DOHH2 (cell line): ENCODE measurements at regions not wholly inside any gene's neighbourhood (a gene's known extent, or its start where the extent isn't known, plus 50 kb on each side); places are given as distances from the start of the nearest gene placed in this dataset.

Source experiments
- H3F3A ChIP-seq: fragments of 200-600 bp; sonication (generic), shearing (Covaris generic); 2 replicates; pipeline ENCODE4 v1.6.0; 2016; ENCODE audit warnings: antibody characterized with exemption, mild to moderate bottlenecking; ENCODE audit not compliant: control insufficient read depth, insufficient read depth
- H3K27ac ChIP-seq: fragments of 200-600 bp; sonication (generic); 2 replicates; pipeline ENCODE4 v1.5.1; 2014; ENCODE audit warnings: low read depth, mild to moderate bottlenecking, low read length, moderate library complexity
- H3K27me3 ChIP-seq: fragments of 200-600 bp; sonication (generic); 2 replicates; pipeline ENCODE4 v1.6.1; 2014; ENCODE audit warnings: mild to moderate bottlenecking, low read length, mixed read lengths; ENCODE audit not compliant: control insufficient read depth
- H3K36me3 ChIP-seq: fragments of 200-600 bp; sonication (generic); 2 replicates; pipeline ENCODE4 v1.6.1; 2014; ENCODE audit warnings: mild to moderate bottlenecking, low read length, moderate library complexity, mixed read lengths; ENCODE audit not compliant: control insufficient read depth
- H3K4me1 ChIP-seq: fragments of 200-600 bp; sonication (generic); 2 replicates; pipeline ENCODE4 v1.6.1; 2014; ENCODE audit warnings: mild to moderate bottlenecking, low read length, mixed read lengths; ENCODE audit not compliant: control insufficient read depth
- H3K4me2 ChIP-seq: fragments of 200-600 bp; sonication (generic); 2 replicates; pipeline ENCODE4 v1.6.0; 2014; ENCODE audit warnings: mild to moderate bottlenecking, low read length, moderate library complexity
- H3K4me3 ChIP-seq: fragments of 200-600 bp; sonication (generic); 2 replicates; pipeline ENCODE4 v1.5.1; 2014; ENCODE audit warnings: mild to moderate bottlenecking, low read length, mixed read lengths
- H3K79me2 ChIP-seq: fragments of 200-600 bp; sonication (generic); 2 replicates; pipeline ENCODE4 v1.6.1; 2014; ENCODE audit warnings: mild to moderate bottlenecking, low read length, mixed read lengths; ENCODE audit not compliant: control insufficient read depth
- H3K9me2 ChIP-seq: fragments of 200-600 bp; sonication (generic); replicated peaks from 2 replicates; pipeline ENCODE4 v1.6.1; 2014; ENCODE audit warnings: mild to moderate bottlenecking, low read length, mixed read lengths; ENCODE audit not compliant: control insufficient read depth
- H3K9me3 ChIP-seq: fragments of 200-600 bp; sonication (generic); 2 replicates; pipeline ENCODE4 v1.6.1; 2014; ENCODE audit warnings: antibody characterized with exemption, low read length, mixed read lengths; ENCODE audit not compliant: control insufficient read depth, insufficient read depth
- H4K20me1 ChIP-seq: fragments of 200-600 bp; sonication (generic); 2 replicates; pipeline ENCODE4 v1.6.0; 2014; ENCODE audit warnings: low read depth, mild to moderate bottlenecking, antibody characterized with exemption, low read length, moderate library complexity; ENCODE audit not compliant: control insufficient read depth, insufficient read depth
- CTCF ChIP-seq: fragments of 200-600 bp; sonication (generic); IDR thresholded peaks from one replicate; pipeline ENCODE4 v1.5.1; 2014; ENCODE audit warnings: antibody characterized with exemption, mild to moderate bottlenecking, low read depth, low read length; ENCODE audit not compliant: poor library complexity, severe bottlenecking
- EZH2phosphoT487 ChIP-seq: fragments of 200-600 bp; sonication (generic); IDR thresholded peaks from 2 replicates; pipeline ENCODE4 v1.6.1; 2017; ENCODE audit warnings: borderline replicate concordance, mild to moderate bottlenecking, antibody characterized with exemption, low read length, moderate library complexity, mixed read lengths

- Histone ChIP-seq H3K27me3 (no peaks in the 10 kb centered on the region), H3K27ac (peak overlapping the region; percentile 45), H3K4me2 (peak overlapping the region; percentile 66), H3K4me1 (peaks cover 60% of the 10 kb centered on the region), H3K9me2 (no peaks in the 10 kb centered on the region), H4K20me1 (no peaks in the 10 kb centered on the region), H3K4me3 (peak overlapping the region; percentile 77), H3K9me3 (no peaks in the 10 kb centered on the region), H3F3A (peaks cover 7% of the 10 kb centered on the region), H3K36me3 (no peaks in the 10 kb centered on the region), H3K79me2 (no peaks in the 10 kb centered on the region)
- TF ChIP-seq EZH2phosphoT487 (no peak), CTCF (no peak)
These were observed 89.2 kb upstream of the ARID1B start for GRCh38 chr6:156687789-156688619.

DNA sequence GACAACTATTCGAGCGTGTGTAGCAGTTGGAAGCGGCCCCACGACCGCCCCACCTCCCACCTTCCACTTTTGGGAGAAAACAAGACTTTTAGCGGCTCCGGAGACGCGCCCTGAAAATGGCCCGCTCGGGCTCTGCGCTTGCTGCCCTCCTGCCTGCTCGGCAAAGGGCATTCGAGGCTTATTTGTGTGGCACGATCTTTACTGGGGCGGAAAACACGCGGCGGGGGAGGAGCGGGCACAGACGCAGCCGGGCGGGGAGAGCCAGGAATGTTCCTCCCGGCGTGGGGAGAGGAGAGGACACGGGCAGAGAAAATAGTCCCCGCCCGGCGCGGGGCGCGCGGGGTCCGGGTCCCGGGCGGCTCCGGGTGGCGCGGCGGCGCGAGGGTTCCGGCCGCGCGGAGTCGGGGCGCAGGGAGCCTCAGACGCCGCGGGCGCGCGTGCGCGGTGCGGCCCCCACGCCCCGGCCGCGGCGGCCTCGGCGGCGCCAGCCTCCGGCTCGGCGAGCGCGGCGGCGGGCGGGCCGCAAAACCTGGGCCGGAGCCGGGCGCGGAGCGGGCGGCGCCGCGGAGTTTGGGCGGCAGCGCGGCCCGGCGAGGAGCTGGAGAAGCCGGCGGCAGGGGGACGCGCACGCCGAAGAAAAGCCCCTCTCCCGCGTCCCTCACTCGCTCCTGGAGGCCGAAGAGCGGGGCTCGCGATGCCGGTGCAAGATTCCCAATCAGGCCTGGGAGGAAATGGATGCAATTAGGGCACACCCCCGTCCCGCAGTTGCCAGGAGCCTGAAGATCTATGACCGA, 90.0 kb upstream of the ARID1B start:
- H3K79me2 ChIP-seq = no peaks in the 10 kb centered on the region
- H4K20me1 ChIP-seq = no peaks in the 10 kb centered on the region
- H3F3A ChIP-seq = peaks cover 7% of the 10 kb centered on the region
- peak overlapping the region; percentile 84 for H3K4me3 ChIP-seq
- no peak for TF ChIP-seq EZH2phosphoT487
- TF ChIP-seq CTCF = no peak
- H3K36me3 ChIP-seq = no peaks in the 10 kb centered on the region
- no peaks in the 10 kb centered on the region for H3K27me3 ChIP-seq
- H3K27ac ChIP-seq = peak overlapping the region; percentile 96
- peak overlapping the region; percentile 66 for H3K4me2 ChIP-seq
- H3K4me1 ChIP-seq = peaks cover 58% of the 10 kb centered on the region
- H3K9me2 ChIP-seq = no peaks in the 10 kb centered on the region
- H3K9me3 ChIP-seq = no peaks in the 10 kb centered on the region

DNA sequence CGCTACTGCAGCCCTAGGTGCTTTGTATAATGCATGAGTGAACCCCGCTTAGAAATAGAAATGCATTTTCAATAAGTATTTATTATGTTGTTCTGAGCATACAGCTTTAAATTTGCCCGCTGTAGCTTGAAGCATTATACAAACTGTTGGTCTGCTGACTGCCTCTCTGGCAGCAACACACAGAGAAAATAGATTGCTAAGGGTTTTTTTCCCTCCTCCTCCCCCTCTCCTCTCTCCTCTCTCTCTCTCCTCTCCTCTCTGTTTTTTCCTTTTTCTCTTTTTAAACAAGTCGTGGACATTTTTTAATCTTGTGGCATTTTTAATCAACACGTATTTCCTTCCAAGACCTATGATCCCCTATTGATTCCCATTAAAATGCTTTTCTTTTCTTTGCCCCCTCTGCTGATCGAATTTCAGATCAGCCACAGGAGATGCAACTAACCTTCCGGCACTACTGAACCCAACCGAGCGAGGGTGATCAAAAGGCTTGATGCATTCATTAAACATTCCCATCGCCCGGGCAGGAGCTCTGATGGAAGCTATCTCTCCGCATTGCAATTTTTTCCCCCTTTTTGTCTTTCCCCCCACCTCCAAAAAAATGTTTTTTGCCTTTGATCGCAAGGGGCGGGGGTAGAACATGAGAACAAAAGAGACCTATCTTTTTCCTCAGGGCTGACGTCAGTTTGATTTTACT, 90.7 kb upstream of the ARID1B start:
- no peaks in the 10 kb centered on the region for H3K36me3 ChIP-seq
- peak overlapping the region; percentile 84 for H3K4me3 ChIP-seq
- no peaks in the 10 kb centered on the region for H3K27me3 ChIP-seq
- H3K4me2 ChIP-seq = peak overlapping the region; percentile 66
- TF ChIP-seq CTCF (peak; percentile 61), EZH2phosphoT487 (no peak)
- H3K79me2 ChIP-seq = no peaks in the 10 kb centered on the region
- H3K9me3 ChIP-seq = no peaks in the 10 kb centered on the region
- no peaks in the 10 kb centered on the region for H3K9me2 ChIP-seq
- H3K27ac ChIP-seq = peak overlapping the region; percentile 96
- H4K20me1 ChIP-seq = no peaks in the 10 kb centered on the region
- H3K4me1 ChIP-seq = peaks cover 51% of the 10 kb centered on the region
- peaks cover 7% of the 10 kb centered on the region for H3F3A ChIP-seq
